ENCODE measurements at regions not wholly inside any gene's neighbourhood (a gene's known extent, or its start where the extent isn't known, plus 50 kb on each side); places are given as distances from the start of the nearest gene placed in this dataset.

- DNase-seq (ENCODE audit: low read depth in 2 of 2), result no peak
These were observed 64.6 kb upstream of the C1orf21 start for GRCh38 chr1:184322253-184322652.

GRCh38 chr1:184324972-184325371 is 61.9 kb upstream of the C1orf21 start:
- DNase-seq (ENCODE audit: low read depth in 2 of 2), result no peak

- DNase-seq (ENCODE audit: low read depth in 2 of 2), result no peak
These were observed 60.6 kb upstream of the C1orf21 start for GRCh38 chr1:184326278-184326677.

- DNase-seq (ENCODE audit: low read depth in 2 of 2), result no peak
These were observed 57.4 kb upstream of the C1orf21 start for GRCh38 chr1:184329245-184329953.

- no peak for DNase-seq (ENCODE audit: low read depth in 2 of 2)
These were observed 56.6 kb upstream of the C1orf21 start for GRCh38 chr1:184329962-184330868.

- no peak for DNase-seq (ENCODE audit: low read depth in 2 of 2)
These were observed 56.0 kb upstream of the C1orf21 start for GRCh38 chr1:184330875-184331274.

All from stimulated activated CD4-positive, alpha-beta T cell treated with anti-CD3 and anti-CD28 coated beads, Interleukin-1b, Interleukin-23, amount 100 ng/mL, for 4 hours (primary cell).